ENCODE measurements at regions not wholly inside any gene's neighbourhood (a gene's known extent, or its start where the extent isn't known, plus 50 kb on each side); places are given as distances from the start of the nearest gene placed in this dataset.
"Not testable (repeated sequence)": the region's sequence is repeated elsewhere in the genome, so short reads cannot be mapped to it uniquely, and the experiment has no call there.

DNA sequence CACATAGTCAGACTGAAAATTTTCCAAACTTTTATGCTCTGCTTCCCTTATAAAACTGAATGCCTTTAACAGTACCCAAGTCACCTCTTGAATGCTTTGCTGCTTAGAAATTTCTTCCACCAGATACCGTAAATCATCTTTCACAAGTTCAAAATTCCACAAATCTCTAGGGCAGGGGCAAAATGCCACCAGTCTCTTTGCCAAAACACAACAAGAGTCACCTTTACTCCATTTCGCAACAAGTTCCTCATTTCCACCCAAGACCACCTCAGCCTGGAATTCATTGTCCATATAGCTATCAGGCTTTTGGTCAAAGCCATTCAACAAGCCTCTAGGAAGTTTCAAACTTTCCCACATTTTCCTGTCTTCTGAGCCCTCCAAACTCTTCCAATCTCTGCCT, 221.6 kb upstream of the ONECUT1 start:
- TF ChIP-seq POLR2A (IDR thresholded peaks at IDR 0.05) = not testable (repeated sequence)
- TF ChIP-seq, protein P1, sequence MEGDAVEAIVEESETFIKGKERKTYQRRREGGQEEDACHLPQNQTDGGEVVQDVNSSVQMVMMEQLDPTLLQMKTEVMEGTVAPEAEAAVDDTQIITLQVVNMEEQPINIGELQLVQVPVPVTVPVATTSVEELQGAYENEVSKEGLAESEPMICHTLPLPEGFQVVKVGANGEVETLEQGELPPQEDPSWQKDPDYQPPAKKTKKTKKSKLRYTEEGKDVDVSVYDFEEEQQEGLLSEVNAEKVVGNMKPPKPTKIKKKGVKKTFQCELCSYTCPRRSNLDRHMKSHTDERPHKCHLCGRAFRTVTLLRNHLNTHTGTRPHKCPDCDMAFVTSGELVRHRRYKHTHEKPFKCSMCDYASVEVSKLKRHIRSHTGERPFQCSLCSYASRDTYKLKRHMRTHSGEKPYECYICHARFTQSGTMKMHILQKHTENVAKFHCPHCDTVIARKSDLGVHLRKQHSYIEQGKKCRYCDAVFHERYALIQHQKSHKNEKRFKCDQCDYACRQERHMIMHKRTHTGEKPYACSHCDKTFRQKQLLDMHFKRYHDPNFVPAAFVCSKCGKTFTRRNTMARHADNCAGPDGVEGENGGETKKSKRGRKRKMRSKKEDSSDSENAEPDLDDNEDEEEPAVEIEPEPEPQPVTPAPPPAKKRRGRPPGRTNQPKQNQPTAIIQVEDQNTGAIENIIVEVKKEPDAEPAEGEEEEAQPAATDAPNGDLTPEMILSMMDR (IDR thresholded peaks at IDR 0.05) = not testable (repeated sequence)
